HCT116 (cell line): ENCODE measurements at regions not wholly inside any gene's neighbourhood (a gene's known extent, or its start where the extent isn't known, plus 50 kb on each side); places are given as distances from the start of the nearest gene placed in this dataset.

ENCODE experiments used
- TF ChIP-seq, protein P1 (sequence below): IDR thresholded peaks from 2 replicates; pipeline ENCODE4 v1.6.1; 2012; ENCODE audit warnings: low read depth
- TF ChIP-seq, protein P2 (sequence below), 3 experiments: fragments of 200-600 bp in 1 of 3; sonication (generic) in 1 of 3; IDR thresholded peaks in 2 of 3; conservative IDR thresholded peaks in 1 of 3; 2 replicates each; pipeline ENCODE4 v1.5.1; 2012 to 2017; ENCODE audit warnings: low read depth in 2 of 3, low read length in 2 of 3, antibody characterized with exemption in 1 of 3, borderline replicate concordance in 1 of 3, control low read depth in 1 of 3, mild to moderate bottlenecking in 1 of 3, mixed read lengths in 1 of 3, mixed run types in 1 of 3, moderate library complexity in 1 of 3; ENCODE audit not compliant: insufficient read depth in 1 of 3

GRCh38 chr1:96487971-96488370, 233.6 kb upstream of the PTBP2 start:
- TF ChIP-seq, protein P1, sequence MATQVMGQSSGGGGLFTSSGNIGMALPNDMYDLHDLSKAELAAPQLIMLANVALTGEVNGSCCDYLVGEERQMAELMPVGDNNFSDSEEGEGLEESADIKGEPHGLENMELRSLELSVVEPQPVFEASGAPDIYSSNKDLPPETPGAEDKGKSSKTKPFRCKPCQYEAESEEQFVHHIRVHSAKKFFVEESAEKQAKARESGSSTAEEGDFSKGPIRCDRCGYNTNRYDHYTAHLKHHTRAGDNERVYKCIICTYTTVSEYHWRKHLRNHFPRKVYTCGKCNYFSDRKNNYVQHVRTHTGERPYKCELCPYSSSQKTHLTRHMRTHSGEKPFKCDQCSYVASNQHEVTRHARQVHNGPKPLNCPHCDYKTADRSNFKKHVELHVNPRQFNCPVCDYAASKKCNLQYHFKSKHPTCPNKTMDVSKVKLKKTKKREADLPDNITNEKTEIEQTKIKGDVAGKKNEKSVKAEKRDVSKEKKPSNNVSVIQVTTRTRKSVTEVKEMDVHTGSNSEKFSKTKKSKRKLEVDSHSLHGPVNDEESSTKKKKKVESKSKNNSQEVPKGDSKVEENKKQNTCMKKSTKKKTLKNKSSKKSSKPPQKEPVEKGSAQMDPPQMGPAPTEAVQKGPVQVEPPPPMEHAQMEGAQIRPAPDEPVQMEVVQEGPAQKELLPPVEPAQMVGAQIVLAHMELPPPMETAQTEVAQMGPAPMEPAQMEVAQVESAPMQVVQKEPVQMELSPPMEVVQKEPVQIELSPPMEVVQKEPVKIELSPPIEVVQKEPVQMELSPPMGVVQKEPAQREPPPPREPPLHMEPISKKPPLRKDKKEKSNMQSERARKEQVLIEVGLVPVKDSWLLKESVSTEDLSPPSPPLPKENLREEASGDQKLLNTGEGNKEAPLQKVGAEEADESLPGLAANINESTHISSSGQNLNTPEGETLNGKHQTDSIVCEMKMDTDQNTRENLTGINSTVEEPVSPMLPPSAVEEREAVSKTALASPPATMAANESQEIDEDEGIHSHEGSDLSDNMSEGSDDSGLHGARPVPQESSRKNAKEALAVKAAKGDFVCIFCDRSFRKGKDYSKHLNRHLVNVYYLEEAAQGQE: no peak
- TF ChIP-seq, protein P2, sequence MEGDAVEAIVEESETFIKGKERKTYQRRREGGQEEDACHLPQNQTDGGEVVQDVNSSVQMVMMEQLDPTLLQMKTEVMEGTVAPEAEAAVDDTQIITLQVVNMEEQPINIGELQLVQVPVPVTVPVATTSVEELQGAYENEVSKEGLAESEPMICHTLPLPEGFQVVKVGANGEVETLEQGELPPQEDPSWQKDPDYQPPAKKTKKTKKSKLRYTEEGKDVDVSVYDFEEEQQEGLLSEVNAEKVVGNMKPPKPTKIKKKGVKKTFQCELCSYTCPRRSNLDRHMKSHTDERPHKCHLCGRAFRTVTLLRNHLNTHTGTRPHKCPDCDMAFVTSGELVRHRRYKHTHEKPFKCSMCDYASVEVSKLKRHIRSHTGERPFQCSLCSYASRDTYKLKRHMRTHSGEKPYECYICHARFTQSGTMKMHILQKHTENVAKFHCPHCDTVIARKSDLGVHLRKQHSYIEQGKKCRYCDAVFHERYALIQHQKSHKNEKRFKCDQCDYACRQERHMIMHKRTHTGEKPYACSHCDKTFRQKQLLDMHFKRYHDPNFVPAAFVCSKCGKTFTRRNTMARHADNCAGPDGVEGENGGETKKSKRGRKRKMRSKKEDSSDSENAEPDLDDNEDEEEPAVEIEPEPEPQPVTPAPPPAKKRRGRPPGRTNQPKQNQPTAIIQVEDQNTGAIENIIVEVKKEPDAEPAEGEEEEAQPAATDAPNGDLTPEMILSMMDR (IDR thresholded peaks at IDR 0.05 in 2 of 3, conservative IDR thresholded peaks at IDR 0.05 in 1 of 3; ENCODE audit: borderline replicate concordance in 1 of 3, insufficient read depth in 1 of 3, low read depth in 2 of 3, low read length in 2 of 3): no peak
